Activated CD4-positive, CD25-positive, alpha-beta regulatory T cell treated with anti-CD3 and anti-CD28 coated beads, Interleukin-2, amount 50 U/mL, for 72 hours (primary cell): ENCODE measurements at regions not wholly inside any gene's neighbourhood (a gene's known extent, or its start where the extent isn't known, plus 50 kb on each side); places are given as distances from the start of the nearest gene placed in this dataset.
"Not testable (repeated sequence)": the region's sequence is repeated elsewhere in the genome, so short reads cannot be mapped to it uniquely, and the experiment has no call there.

Experiments
- DNase-seq: peaks from one replicate; pipeline ENCODE4 v3.0.0; 2021

- no peak for DNase-seq
These were observed 511.1 kb downstream of the DIRAS2 start for GRCh38 chr9:90131568-90131967.

DNA sequence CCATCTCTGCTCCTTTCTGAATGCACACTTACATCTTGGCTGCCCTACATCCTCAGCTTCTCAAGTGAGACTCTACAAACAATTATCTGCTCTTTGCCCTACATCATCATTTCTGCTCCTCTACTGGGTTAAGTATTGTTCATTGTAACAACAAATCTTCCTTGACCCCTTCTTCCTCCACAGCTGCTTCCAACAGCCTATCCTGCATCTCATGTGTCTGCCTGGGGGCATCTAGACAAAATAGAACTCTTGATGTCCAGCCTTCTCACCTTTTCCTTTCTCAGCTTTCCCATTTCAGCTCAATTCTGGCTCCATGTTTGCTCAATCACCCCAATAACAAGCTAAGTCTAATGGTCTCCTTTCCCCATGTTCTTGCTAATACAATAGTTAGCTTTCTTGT lies 509.8 kb downstream of the DIRAS2 start:
- no peak for DNase-seq

- no peak for DNase-seq
These were observed 504.8 kb downstream of the DIRAS2 start for GRCh38 chr9:90137801-90138200.

GRCh38 chr9:90140131-90140818 lies 502.3 kb downstream of the DIRAS2 start:
- no peak for DNase-seq

GRCh38 chr9:90141723-90142122 lies 500.9 kb downstream of the DIRAS2 start:
- DNase-seq: no peak

- DNase-seq: no peak
These were observed 500.0 kb downstream of the DIRAS2 start for GRCh38 chr9:90142580-90142979.

DNA sequence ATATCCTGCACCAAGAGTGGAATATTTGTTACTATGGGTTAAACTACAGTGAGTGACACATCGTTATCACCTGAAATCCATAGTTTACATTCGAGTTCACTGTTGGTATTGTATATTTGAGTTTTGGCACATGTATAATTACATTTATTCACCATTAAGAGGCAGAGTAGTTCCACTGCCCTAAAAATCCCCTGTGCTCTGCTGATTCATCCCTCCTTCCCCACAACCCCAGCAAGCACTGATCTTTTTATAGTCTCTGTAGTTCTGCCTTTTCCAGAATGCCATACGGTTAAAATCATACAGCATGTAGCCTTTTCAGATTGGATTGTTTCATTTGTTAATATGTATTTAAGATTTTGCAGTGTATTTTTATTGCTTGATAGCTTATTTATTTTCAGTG lies 495.2 kb downstream of the DIRAS2 start:
- DNase-seq: no peak

GRCh38 chr9:90156318-90156717 lies 486.3 kb downstream of the DIRAS2 start:
- no peak for DNase-seq

- DNase-seq: no peak
These were observed 480.3 kb downstream of the DIRAS2 start for GRCh38 chr9:90162326-90162725.

DNA sequence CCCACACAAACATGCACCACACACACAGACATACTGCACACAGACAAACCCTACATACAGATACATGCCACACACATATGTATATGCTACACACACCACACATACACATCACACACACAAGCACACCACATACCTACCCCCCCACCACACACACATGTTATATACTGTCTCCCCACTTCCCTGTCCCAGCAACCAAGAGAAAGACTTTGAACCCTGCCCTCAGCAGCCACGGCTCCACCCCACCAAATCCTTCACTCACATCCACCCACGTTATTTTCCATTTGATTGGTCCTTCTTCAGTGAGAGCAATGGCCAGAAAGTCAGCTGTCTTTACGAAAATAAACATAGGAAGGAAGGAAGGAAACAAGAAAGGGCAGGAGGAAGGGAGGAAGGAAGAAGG lies 479.8 kb downstream of the DIRAS2 start:
- DNase-seq: no peak

DNA sequence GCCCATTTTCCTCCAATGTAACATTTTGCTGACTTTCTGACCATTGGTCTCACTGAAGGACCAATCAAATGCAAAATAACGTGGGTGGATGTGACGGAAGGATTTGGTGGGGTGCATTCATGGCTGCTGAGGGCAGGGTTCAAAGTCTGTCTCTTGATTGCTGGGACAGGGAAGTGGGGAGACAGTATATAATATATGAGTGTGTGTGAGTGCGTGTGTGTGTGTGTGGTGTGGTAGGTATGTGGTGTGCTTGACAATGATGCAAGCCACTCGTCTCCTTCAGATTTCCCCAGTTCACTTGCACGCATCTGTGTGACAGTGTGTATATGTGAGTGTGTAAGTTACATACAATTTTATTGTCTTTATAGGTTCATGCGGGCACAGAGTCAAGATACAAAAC lies 477.3 kb downstream of the DIRAS2 start:
- no peak for DNase-seq

DNA sequence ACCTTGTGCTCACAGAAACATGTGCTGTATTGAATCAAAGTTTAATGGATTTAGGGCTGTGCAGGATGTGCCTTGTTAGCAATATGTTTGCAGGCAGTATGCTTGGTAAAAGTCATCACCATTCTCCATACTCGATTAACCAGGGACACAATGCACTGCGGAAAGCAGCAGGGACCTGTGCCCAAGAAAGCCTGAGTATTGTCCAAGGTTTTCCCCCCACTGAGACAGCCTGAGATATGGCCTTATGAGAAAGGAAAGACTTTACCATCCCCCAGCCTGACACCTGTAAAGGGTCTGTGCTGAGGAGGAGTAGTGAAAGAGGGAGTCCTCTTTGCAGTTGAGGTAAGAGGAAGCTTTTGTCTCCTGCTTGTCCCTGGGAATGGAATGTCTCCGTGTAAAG lies 476.2 kb downstream of the DIRAS2 start:
- DNase-seq: not testable (repeated sequence)

GRCh38 chr9:90167914-90168313 lies 474.7 kb downstream of the DIRAS2 start:
- no peak for DNase-seq

- no peak for DNase-seq
These were observed 473.1 kb downstream of the DIRAS2 start for GRCh38 chr9:90169490-90169889.

DNA sequence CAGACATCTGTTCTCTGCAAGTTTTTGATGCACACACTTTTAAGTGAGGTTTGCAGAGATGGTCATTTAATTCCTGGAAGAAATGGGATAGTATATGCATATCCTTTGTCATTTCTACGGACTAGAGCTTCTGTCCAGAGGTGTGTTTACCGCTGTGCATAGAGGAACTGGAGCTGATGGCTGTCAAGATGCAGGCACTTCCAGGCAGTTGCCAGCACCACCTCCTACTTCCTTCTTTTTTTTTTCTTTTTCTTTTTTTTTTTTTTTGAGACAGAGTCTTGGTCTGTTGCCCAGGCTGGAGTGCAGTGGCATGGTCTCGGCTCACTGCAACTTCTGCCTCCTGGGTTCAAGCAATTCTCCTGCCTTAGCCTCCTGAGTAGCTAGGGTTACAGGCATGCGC lies 468.7 kb downstream of the DIRAS2 start:
- DNase-seq: not testable (repeated sequence)

DNA sequence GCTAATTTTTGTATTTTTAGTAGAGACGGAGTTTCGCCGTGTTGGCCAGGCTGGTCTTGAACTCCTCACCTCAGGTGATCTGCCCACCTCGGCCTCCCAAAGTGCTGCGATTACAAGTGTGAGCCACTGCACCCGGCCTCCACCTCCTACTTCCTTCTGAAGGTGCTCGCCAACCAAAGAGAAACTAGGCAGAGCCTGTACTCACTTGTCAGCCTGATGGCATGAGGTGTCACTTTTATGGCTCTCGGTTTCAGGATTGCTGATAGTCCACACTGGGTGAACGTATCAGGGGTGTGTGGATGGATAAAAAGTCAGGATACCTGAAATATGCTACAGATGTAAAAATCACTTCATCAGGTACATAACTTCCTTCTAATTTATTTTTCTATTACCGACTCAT lies 468.3 kb downstream of the DIRAS2 start:
- DNase-seq: not testable (repeated sequence)

DNA sequence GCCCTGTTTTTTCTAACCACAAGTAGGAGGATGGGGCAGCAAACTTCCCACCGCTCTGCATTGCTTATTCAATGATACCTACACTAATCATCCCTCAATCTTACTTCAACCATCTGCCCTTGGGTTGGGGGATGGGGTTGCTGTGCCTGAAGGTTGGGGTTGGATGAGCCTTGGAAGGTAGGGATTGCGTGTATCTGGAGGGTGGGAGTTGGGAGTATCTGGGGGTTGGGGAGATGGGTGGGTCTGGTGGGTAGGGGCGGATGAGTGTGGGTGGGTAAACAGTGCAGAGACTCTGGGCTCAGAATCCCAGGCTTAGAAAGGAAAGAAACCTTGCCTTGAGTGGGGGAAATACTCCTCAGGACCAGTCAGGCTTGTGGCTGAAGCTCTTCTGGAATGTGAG lies 467.4 kb downstream of the DIRAS2 start:
- DNase-seq: no peak

DNA sequence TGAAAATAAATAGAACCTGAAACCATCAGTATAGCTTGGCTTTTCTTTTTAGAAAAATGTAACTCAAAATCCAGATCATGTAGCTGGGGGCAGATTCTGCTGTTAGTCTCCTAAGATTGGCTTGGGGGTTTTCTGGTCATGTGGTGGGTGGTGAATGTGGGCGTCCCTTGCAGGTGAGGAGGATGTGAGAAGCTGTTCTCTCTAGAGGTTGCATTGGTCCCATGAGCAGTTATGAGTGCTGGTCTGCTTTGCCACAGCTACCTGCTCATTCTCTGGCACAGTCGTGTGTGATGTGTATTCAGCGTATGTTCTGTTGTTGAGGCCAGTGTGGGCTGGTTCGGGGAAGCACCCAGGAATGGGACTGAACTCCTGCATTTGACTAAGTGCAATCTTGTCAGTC lies 466.8 kb downstream of the DIRAS2 start:
- no peak for DNase-seq

DNA sequence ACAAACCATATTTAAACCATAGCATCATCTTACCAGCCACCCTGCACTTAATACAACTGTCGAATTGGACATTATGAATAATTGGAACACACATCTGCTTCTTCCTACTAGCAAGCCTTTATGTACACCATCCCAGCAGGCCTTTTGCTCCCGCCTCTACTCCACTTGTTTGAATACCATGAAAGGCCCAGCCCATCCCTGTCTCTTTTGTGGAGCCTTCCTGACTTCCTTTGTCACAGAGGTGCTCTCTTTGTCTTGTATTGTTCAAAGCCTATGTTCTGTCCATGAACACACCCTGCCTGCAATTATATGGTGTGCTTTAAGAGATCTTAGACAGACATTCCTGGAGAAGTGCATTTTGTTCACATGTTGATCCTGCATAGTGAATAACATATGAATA lies 465.7 kb downstream of the DIRAS2 start:
- DNase-seq: no peak

GRCh38 chr9:90180381-90180780 lies 462.2 kb downstream of the DIRAS2 start:
- no peak for DNase-seq

GRCh38 chr9:90188656-90189055 lies 454.0 kb downstream of the DIRAS2 start:
- no peak for DNase-seq

GRCh38 chr9:90189306-90189705 lies 453.3 kb downstream of the DIRAS2 start:
- DNase-seq: no peak

GRCh38 chr9:90192465-90192864 lies 450.2 kb downstream of the DIRAS2 start:
- not testable (repeated sequence) for DNase-seq

- no peak for DNase-seq
These were observed 443.7 kb downstream of the DIRAS2 start for GRCh38 chr9:90198956-90199355.

- no peak for DNase-seq
These were observed 440.9 kb downstream of the DIRAS2 start for GRCh38 chr9:90201766-90202165.
